HFF-Myc (cell line): ENCODE measurements at regions not wholly inside any gene's neighbourhood (a gene's known extent, or its start where the extent isn't known, plus 50 kb on each side); places are given as distances from the start of the nearest gene placed in this dataset.
"Not testable (repeated sequence)": the region's sequence is repeated elsewhere in the genome, so short reads cannot be mapped to it uniquely, and the experiment has no call there.

Source experiments
- DNase-seq: peaks from one replicate; pipeline ENCODE4 v3.0.0-alpha.2; 2011; ENCODE audit warnings: low read depth; ENCODE audit errors: extremely low read depth
- H3K4me3 ChIP-seq: replicated peaks from 2 replicates; pipeline ENCODE4 v1.5.1; 2011; ENCODE audit warnings: low read depth, mild to moderate bottlenecking, control low read depth, low read length
- CTCF ChIP-seq: IDR thresholded peaks from 2 replicates; pipeline ENCODE4 v1.5.1; 2012; ENCODE audit warnings: mild to moderate bottlenecking, low read depth, low read length, control low read depth; ENCODE audit errors: missing control alignments

DNA sequence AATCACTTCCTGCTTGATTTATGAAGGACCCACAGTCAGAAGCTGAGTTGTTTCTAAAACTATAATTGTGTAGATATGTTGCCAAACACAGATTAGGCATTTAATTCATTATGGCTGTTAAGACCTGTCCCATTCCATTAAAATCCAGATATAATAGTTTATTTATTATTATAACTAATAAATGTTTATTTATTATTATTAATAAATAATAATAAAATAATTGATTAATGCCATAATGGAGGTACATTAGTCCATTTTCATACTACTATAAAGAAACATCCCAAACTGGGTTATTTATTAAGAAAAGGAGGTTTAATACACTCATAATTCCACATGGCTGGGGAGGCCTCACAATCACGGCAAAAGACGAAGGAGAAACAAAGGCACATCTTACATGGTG, 1240.9 kb downstream of the CDH11 start:
- no peak overlapping the region for H3K4me3 ChIP-seq
- DNase-seq = no peak
- TF ChIP-seq CTCF = no peak

- H3K4me3 ChIP-seq = no peak overlapping the region
- no peak for DNase-seq
- TF ChIP-seq CTCF = no peak
Measured at GRCh38 chr16:63877401-63877800, 1244.5 kb downstream of the CDH11 start.

GRCh38 chr16:63876103-63876502, 1245.8 kb downstream of the CDH11 start:
- H3K4me3 ChIP-seq = no peak overlapping the region
- no peak for TF ChIP-seq CTCF
- DNase-seq = no peak

GRCh38 chr16:63860700-63861099, 1261.2 kb downstream of the CDH11 start:
- H3K4me3 ChIP-seq, DNase-seq: not testable (repeated sequence)

DNA sequence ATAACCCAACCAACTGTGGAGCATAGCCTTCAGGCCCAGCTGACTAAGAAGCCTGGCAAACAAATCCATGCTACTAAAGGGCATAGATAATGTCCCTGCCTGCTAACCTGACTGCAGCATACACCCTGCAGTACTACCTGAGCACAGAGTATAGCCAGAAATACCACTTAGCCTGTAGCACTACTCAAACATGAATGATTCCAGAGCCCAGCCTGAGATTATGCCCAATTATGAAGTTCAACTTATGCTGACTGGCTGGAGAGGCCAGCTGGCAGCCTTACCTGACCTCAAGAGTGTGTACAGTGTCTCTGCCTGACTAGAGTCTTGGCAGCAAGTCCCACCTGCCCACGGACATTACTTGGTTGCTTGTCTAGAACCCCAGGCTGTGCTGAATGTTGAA, 1265.3 kb downstream of the CDH11 start:
- TF ChIP-seq CTCF = no peak
- no peak overlapping the region for H3K4me3 ChIP-seq
- DNase-seq = no peak

DNA sequence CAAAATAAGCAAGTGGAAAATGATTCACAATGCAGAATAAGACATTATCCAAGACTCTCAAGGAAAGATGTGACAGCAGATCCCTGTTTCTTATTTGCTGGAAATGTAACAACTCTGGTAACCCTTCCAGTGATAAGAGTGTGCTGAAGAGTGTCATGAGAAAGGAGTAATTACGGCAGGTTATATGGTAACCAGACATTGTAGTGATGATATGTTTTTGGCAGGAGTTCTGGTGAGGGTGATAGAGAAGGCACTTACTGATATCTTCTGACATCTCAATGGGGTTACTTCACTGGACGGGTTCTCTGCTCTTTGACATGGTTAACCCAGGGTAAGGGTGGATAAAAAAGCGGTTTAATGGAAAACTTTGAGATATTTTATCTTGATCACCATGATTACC, 1270.9 kb downstream of the CDH11 start:
- H3K4me3 ChIP-seq = no peak overlapping the region
- no peak for TF ChIP-seq CTCF
- DNase-seq = no peak

- TF ChIP-seq CTCF = no peak
- H3K4me3 ChIP-seq = no peak overlapping the region
- DNase-seq = no peak
Measured at GRCh38 chr16:63841271-63841670, 1280.6 kb downstream of the CDH11 start.
